T-helper 1 cell treated with Interleukin-12 subunit alpha and Interleukin-12 subunit beta and Interleukin-4 antibody, amounts not matched to agents 30 μg/mL and 1 μg/mL, for 36 hours (primary cell): ENCODE measurements at regions not wholly inside any gene's neighbourhood (a gene's known extent, or its start where the extent isn't known, plus 50 kb on each side); places are given as distances from the start of the nearest gene placed in this dataset.

ENCODE experiments used
- H3K27ac Mint-ChIP-seq: one replicate; pipeline ENCODE4 v1.8.0; 2021; ENCODE audit warnings: mild to moderate bottlenecking, mixed read lengths
- H3K27me3 Mint-ChIP-seq: one replicate; pipeline ENCODE4 v1.8.0; 2021; ENCODE audit warnings: low read depth, mixed read lengths
- H3K36me3 Mint-ChIP-seq: one replicate; pipeline ENCODE4 v1.8.0; 2021; ENCODE audit warnings: low read depth, mixed read lengths
- H3K4me1 Mint-ChIP-seq: one replicate; pipeline ENCODE4 v1.8.0; 2021; ENCODE audit warnings: low read depth, mixed read lengths
- H3K4me3 Mint-ChIP-seq: one replicate; pipeline ENCODE4 v1.8.0; 2021; ENCODE audit warnings: mild to moderate bottlenecking, moderate library complexity, mixed read lengths
- H3K9me3 Mint-ChIP-seq: one replicate; pipeline ENCODE4 v1.8.0; 2021; ENCODE audit warnings: mixed read lengths

DNA sequence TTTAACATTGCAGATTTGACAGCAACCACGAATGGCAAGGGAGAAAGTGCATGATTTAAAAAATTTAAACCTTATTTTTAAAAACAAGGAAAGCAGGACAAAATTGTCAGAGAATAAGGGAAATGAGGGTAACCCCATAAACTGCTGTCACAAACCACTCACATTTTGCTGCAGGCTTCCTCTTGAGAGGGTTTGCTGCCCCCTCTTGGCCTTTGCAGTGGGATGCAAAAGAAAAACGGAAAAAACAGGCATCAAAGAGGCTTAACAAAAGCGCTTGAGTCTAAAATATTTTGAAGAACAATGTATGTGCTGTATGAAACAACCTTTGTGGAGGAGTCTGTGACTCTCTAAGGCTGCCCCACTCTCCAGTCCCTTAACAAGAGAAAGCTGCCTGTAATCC lies 91.6 kb downstream of the TMX3 start:
- Mint-ChIP-seq H3K27me3 (no peaks in the 10 kb centered on the region), H3K9me3 (no peaks in the 10 kb centered on the region), H3K4me3 (no peak overlapping the region), H3K27ac (no peak overlapping the region), H3K36me3 (no peaks in the 10 kb centered on the region), H3K4me1 (no peaks in the 10 kb centered on the region)

- Mint-ChIP-seq H3K4me3 (no peak overlapping the region), H3K4me1 (no peaks in the 10 kb centered on the region), H3K9me3 (no peaks in the 10 kb centered on the region), H3K36me3 (no peaks in the 10 kb centered on the region), H3K27me3 (no peaks in the 10 kb centered on the region), H3K27ac (no peak overlapping the region)
Measured at GRCh38 chr18:68611311-68611710, 103.6 kb downstream of the TMX3 start.

DNA sequence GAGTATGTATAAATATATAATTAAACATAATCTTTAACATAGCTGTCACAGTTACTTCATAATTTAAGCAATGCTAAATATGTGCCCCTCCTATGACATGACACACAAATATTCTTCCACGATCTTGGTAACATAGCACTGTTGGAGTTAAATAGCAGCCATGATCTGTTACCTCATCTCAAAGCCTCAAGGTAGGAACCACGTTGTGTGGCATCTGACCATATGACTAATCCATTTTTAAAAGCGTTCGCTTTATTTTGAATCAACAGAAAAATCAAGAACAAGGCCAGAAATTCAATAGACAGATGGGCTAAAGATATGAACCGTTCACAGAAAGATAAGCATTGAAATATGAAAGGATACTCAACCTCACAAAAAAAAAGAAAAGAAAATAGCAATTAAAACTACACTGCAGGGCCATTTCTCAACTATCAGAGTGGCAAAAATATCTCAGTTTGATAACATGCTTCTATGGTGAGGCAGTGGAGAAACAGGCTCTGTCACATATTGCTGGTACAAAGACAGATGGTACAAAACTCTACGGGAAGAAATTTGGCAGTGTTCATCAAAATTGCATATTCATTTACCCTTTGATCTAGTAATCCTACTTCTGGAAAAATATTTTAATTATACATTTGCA lies 105.9 kb downstream of the TMX3 start:
- no peaks in the 10 kb centered on the region for H3K4me1 Mint-ChIP-seq
- H3K27me3 Mint-ChIP-seq, result no peaks in the 10 kb centered on the region
- H3K4me3 Mint-ChIP-seq, result no peak overlapping the region
- no peaks in the 10 kb centered on the region for H3K9me3 Mint-ChIP-seq
- no peaks in the 10 kb centered on the region for H3K36me3 Mint-ChIP-seq
- H3K27ac Mint-ChIP-seq, result no peak overlapping the region

DNA sequence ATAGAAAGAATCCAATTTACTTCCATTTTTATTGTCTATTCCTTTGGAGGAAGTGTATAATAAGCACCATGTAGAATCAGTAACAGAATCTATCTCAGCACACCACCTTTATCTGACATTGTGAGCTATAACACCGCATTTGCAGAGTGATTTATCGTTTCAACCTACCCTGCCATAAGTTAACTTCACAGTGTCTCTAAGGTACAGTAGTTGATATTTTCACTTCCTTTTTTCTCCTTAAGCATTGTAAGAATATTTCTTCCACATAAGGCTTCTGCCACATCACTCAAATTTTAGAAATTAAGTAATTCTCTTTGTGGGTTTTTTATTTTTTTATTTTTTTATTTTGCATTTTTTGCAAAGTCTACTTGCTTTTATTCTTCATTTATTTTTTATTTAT lies 107.1 kb downstream of the TMX3 start:
- H3K27me3 Mint-ChIP-seq, result no peaks in the 10 kb centered on the region
- no peaks in the 10 kb centered on the region for H3K4me1 Mint-ChIP-seq
- H3K27ac Mint-ChIP-seq, result no peak overlapping the region
- H3K36me3 Mint-ChIP-seq, result no peaks in the 10 kb centered on the region
- no peak overlapping the region for H3K4me3 Mint-ChIP-seq
- H3K9me3 Mint-ChIP-seq, result no peaks in the 10 kb centered on the region

GRCh38 chr18:68604256-68604655 lies 110.7 kb downstream of the TMX3 start:
- H3K9me3 Mint-ChIP-seq, result no peaks in the 10 kb centered on the region
- no peak overlapping the region for H3K27ac Mint-ChIP-seq
- H3K4me1 Mint-ChIP-seq, result no peaks in the 10 kb centered on the region
- H3K36me3 Mint-ChIP-seq, result no peaks in the 10 kb centered on the region
- no peak overlapping the region for H3K4me3 Mint-ChIP-seq
- H3K27me3 Mint-ChIP-seq, result no peaks in the 10 kb centered on the region

DNA sequence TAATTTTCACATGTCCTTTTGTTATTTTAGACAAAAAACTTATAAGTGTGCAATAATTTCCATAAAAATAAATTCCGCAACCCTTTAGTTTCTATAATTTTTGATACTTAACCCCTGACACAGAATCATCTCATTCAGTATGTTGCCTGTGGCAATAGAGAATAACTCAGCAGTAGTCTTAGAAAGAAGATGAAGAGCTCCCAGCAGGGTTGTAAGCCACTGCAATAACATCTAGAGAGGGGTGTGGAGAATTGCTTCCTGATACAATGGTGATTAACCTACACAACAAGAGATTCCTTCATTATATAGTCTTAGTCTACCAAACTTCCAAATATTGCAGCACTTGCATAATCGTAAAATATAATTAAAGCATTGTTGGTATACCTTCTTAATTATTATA lies 118.9 kb downstream of the TMX3 start:
- Mint-ChIP-seq H3K36me3 (no peaks in the 10 kb centered on the region), H3K27ac (no peak overlapping the region), H3K9me3 (no peaks in the 10 kb centered on the region), H3K27me3 (no peaks in the 10 kb centered on the region), H3K4me1 (no peaks in the 10 kb centered on the region), H3K4me3 (no peak overlapping the region)

DNA sequence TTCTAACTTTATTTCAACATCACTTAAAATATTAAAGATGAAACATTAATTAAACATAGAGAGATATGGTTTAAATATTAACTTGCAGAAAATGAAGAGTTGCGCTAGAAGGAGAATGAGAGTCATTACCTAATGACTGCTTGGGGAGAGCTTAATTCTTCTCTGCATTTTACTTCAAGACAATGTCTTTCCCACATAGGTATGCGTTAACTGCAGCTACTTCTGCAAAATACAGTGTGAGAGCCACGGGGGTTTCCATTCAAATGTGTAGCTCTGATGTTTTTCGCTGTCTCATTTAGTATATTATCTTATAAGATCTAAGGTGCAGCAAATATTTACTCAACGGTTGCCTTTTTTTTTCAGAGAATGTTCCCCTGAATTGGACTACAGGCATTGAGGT lies 126.7 kb downstream of the TMX3 start:
- Mint-ChIP-seq H3K4me3 (no peak overlapping the region), H3K27me3 (no peaks in the 10 kb centered on the region), H3K4me1 (no peaks in the 10 kb centered on the region), H3K9me3 (no peaks in the 10 kb centered on the region), H3K36me3 (no peaks in the 10 kb centered on the region), H3K27ac (no peak overlapping the region)

DNA sequence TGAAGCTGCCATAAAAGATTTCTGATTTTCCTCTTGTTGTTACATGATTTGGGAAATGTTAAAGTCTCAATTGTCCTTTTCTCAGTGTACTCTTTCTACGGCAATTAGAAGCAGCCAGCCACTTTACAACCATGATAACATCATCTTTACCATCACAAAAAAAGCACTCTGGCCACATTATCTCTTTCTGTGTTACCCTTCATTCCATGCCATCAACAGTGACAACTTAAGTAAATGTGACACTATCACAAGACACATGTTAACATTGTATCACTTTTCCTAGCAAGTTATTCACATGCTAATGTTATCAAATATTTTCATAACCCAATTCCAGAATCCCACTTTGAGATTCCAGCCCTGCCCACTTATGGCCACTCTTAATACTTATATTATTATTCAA lies 131.2 kb downstream of the TMX3 start:
- no peaks in the 10 kb centered on the region for H3K9me3 Mint-ChIP-seq
- no peaks in the 10 kb centered on the region for H3K36me3 Mint-ChIP-seq
- no peaks in the 10 kb centered on the region for H3K4me1 Mint-ChIP-seq
- no peak overlapping the region for H3K4me3 Mint-ChIP-seq
- H3K27me3 Mint-ChIP-seq, result no peaks in the 10 kb centered on the region
- H3K27ac Mint-ChIP-seq, result no peak overlapping the region

GRCh38 chr18:68574311-68574710 lies 140.6 kb downstream of the TMX3 start:
- no peaks in the 10 kb centered on the region for H3K36me3 Mint-ChIP-seq
- H3K4me1 Mint-ChIP-seq, result no peaks in the 10 kb centered on the region
- H3K27ac Mint-ChIP-seq, result no peak overlapping the region
- H3K4me3 Mint-ChIP-seq, result no peak overlapping the region
- no peaks in the 10 kb centered on the region for H3K27me3 Mint-ChIP-seq
- no peaks in the 10 kb centered on the region for H3K9me3 Mint-ChIP-seq

- no peaks in the 10 kb centered on the region for H3K36me3 Mint-ChIP-seq
- no peaks in the 10 kb centered on the region for H3K27me3 Mint-ChIP-seq
- no peaks in the 10 kb centered on the region for H3K9me3 Mint-ChIP-seq
- H3K4me1 Mint-ChIP-seq, result no peaks in the 10 kb centered on the region
- H3K27ac Mint-ChIP-seq, result no peak overlapping the region
- no peak overlapping the region for H3K4me3 Mint-ChIP-seq
Measured at GRCh38 chr18:68569936-68570335, 145.0 kb downstream of the TMX3 start.

DNA sequence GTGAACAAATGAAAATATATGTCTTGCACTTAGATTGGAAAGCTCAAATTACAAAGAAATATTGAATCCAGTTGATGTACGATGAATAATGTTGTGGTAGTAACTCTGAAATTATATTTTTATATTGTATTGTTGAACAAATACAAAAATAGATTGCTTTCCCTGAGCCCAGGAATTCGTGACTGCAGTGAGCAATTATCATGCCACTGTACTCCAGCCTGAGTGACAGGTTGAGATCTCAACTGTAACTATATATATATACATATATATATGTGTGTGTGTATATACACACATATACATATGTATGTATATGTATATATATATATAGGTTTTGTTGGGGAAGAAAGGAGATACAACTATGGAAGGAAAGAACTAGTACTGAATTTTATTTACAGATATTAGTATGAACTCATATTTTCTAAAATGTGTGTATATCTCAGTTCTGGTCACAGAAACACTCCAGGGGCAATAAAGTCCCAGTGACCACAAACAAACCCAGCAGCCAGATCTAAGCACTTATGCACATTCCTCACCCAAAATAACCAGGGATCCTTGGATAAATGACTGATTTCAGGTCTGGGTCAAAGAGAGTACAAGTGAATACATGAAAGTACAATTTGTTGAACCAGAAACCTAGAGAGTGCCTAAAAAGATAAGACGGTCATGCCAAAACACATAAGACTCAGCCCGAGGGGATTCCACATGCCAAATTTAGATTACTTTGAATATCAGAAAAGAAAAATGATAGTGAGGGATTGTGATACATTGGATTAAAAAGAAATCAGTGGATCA lies 146.3 kb downstream of the TMX3 start:
- H3K27me3 Mint-ChIP-seq, result no peaks in the 10 kb centered on the region
- H3K36me3 Mint-ChIP-seq, result no peaks in the 10 kb centered on the region
- no peak overlapping the region for H3K4me3 Mint-ChIP-seq
- H3K27ac Mint-ChIP-seq, result no peak overlapping the region
- no peaks in the 10 kb centered on the region for H3K4me1 Mint-ChIP-seq
- no peaks in the 10 kb centered on the region for H3K9me3 Mint-ChIP-seq

DNA sequence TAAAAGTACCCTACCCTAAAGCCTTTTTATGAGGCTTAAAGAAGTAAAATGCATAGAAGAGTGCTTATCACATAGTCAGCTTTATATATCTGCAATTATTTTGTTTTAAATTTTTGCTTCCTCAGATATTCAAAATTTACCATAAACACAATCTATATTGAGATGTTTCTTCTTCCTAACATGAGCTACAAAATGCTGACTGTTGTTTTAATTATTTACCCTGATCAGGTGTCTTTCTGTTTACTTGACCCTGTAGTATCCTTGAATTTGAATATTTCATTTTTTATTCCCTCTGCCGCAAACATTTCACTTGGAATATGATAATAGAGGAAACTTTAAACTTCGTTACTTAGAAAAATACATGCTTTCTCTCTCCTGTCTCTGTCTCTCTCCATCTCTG lies 147.9 kb downstream of the TMX3 start:
- Mint-ChIP-seq H3K4me3 (no peak overlapping the region), H3K27ac (no peak overlapping the region), H3K36me3 (no peaks in the 10 kb centered on the region), H3K4me1 (no peaks in the 10 kb centered on the region), H3K9me3 (no peaks in the 10 kb centered on the region), H3K27me3 (no peaks in the 10 kb centered on the region)

DNA sequence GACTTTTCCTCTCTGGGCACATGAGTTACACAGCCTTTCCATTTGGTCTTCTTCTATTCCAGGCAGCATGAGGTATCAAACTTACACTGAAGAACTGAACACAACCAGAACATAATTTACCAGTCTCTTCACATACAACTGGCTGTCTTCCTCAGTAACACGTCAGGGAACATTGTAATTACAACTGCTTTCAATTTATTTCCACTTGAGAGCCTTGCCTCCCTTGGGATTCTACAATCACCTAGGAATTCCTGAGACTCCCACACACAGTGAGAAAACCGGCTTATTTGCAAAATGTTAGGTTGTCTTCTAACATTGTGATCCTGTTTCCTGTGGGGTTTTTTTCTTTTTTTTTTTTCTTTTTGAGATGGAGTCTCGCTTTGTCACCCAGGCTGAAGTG lies 149.9 kb downstream of the TMX3 start:
- Mint-ChIP-seq H3K27ac (no peak overlapping the region), H3K9me3 (no peaks in the 10 kb centered on the region), H3K4me1 (no peaks in the 10 kb centered on the region), H3K36me3 (no peaks in the 10 kb centered on the region), H3K27me3 (no peaks in the 10 kb centered on the region), H3K4me3 (no peak overlapping the region)

- H3K4me3 Mint-ChIP-seq, result no peak overlapping the region
Measured at GRCh38 chr18:68564351-68564750, 150.6 kb downstream of the TMX3 start.

DNA sequence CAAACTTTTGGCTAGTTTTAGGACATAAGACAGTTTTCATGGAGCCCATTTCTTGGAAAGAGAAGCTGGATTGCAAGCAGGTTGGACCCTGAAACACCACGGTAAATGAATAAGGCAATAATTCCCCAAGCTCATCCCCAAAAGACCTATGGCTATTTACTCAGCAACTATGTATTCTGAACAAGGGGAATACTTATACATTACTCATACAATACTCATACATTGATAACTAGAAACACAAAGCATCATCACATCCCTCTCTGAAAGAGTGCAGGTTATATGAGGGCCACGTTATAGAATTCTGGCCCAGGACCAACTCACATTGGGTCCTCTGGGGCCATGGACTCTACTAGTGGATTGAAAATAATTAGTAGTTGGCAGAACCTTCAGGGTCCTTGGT lies 154.8 kb downstream of the TMX3 start:
- Mint-ChIP-seq H3K36me3 (no peaks in the 10 kb centered on the region), H3K27ac (no peak overlapping the region)

More at GRCh38 chr18:68564351-68564750, 150.6 kb downstream of the TMX3 start:
- Mint-ChIP-seq H3K27me3 (no peaks in the 10 kb centered on the region), H3K9me3 (no peaks in the 10 kb centered on the region), H3K27ac (no peak overlapping the region), H3K36me3 (no peaks in the 10 kb centered on the region), H3K4me1 (no peaks in the 10 kb centered on the region)

More for the DNA sequence above, 154.8 kb downstream of the TMX3 start:
- Mint-ChIP-seq H3K4me3 (no peak overlapping the region), H3K9me3 (no peaks in the 10 kb centered on the region), H3K27me3 (no peaks in the 10 kb centered on the region), H3K4me1 (no peaks in the 10 kb centered on the region)
